B cell (primary cell): ENCODE measurements at regions not wholly inside any gene's neighbourhood (a gene's known extent, or its start where the extent isn't known, plus 50 kb on each side); places are given as distances from the start of the nearest gene placed in this dataset.

ENCODE experiments used
- ATAC-seq: fragments of 200-7000 bp; cut with Tn5 transposase; one replicate; pipeline ENCODE4 v1.10.0; 2021; ENCODE audit warnings: low read depth, mild to moderate bottlenecking, moderate number of reproducible peaks, moderate library complexity
- CTCF ChIA-PET: fragments of 350-600 bp; sonication (Branson Sonifier 250); formaldehyde crosslinking; loops from one replicate; lab custom pipeline; 2021; ENCODE audit warnings: antibody characterized with exemption, inconsistent platforms; lab: Charles Lee
- POLR2A ChIA-PET: fragments of 350-600 bp; sonication (Branson Sonifier 250); formaldehyde crosslinking; loops from one replicate; lab custom pipeline; 2021; ENCODE audit warnings: antibody characterized with exemption; lab: Charles Lee
- DNase-seq: peaks from one replicate; pipeline ENCODE4 v3.0.0; 2013
- H2AFZ ChIP-seq: 2 replicates; pipeline ENCODE4 v1.6.1; 2012; ENCODE audit warnings: mild to moderate bottlenecking, low read depth, low read length; ENCODE audit not compliant: insufficient read depth, poor library complexity, severe bottlenecking
- H3K27ac ChIP-seq, 2 donors: 1 replicate in 1 of 2; 2 replicates in 1 of 2; pipeline ENCODE4 v1.5.1; 2012 to 2013; ENCODE audit warnings: low read length in 2 of 2, mild to moderate bottlenecking in 2 of 2, moderate library complexity in 1 of 2
- H3K27me3 ChIP-seq, 4 experiments: fragments of 200-600 bp in 1 of 4; sonication (generic) in 1 of 4; replicated peaks in 1 of 4; 1 replicate in 2 of 4; 2 replicates in 2 of 4; pipeline versions ENCODE4 v1.6.1 to v1.7.0; 2013 to 2016; ENCODE audit warnings: low read length in 3 of 4, mild to moderate bottlenecking in 2 of 4, mixed read lengths in 1 of 4, moderate library complexity in 1 of 4; ENCODE audit not compliant: insufficient read depth in 4 of 4, control insufficient read depth in 3 of 4; ENCODE audit errors: control extremely low read depth in 1 of 4
- H3K36me3 ChIP-seq, 2 experiments: replicated peaks in 1 of 2; 1 replicate in 1 of 2; 2 replicates in 1 of 2; pipeline versions ENCODE4 v1.6.1 to v1.7.1; 2013; ENCODE audit warnings: low read length in 1 of 2; ENCODE audit not compliant: insufficient read depth in 2 of 2, control insufficient read depth in 1 of 2; ENCODE audit errors: control extremely low read depth in 1 of 2, extremely low read depth in 1 of 2
- H3K4me1 ChIP-seq, 2 donors: fragments of 200-600 bp in 1 of 2; sonication (generic) in 1 of 2; 1 replicate in 1 of 2; 2 replicates in 1 of 2; pipeline versions ENCODE4 v1.5.1 to v1.6.1; 2013 to 2017; ENCODE audit warnings: low read length in 2 of 2; ENCODE audit not compliant: control insufficient read depth in 2 of 2, insufficient read depth in 2 of 2
- H3K4me2 ChIP-seq: replicated peaks from 2 replicates; pipeline ENCODE3; 2012; ENCODE audit warnings: mild to moderate bottlenecking, low read depth, low read length; ENCODE audit not compliant: poor library complexity, severe bottlenecking
- H3K4me3 ChIP-seq, 5 experiments: fragments of 200-600 bp in 1 of 5; sonication (generic) in 1 of 5; 1 replicate in 3 of 5; 2 replicates in 2 of 5; pipeline versions ENCODE4 v1.5.1 to v1.7.0; 2011 to 2016; ENCODE audit warnings: low read length in 4 of 5, mild to moderate bottlenecking in 4 of 5, low read depth in 2 of 5, control low read depth in 1 of 5, moderate library complexity in 1 of 5; ENCODE audit not compliant: insufficient read depth in 1 of 5; ENCODE audit errors: control extremely low read depth in 1 of 5, extremely low read depth in 1 of 5
- H3K79me2 ChIP-seq: fragments of 200-600 bp; sonication (generic); one replicate; pipeline ENCODE4 v1.6.0; 2016; ENCODE audit warnings: low read length; ENCODE audit not compliant: control insufficient read depth, insufficient read depth
- H3K9ac ChIP-seq: fragments of 200-600 bp; sonication (generic); 2 replicates; pipeline ENCODE4 v1.6.1; 2017; ENCODE audit warnings: mild to moderate bottlenecking, low read length, moderate library complexity
- H3K9me3 ChIP-seq, 3 donors: one replicate each; pipeline versions ENCODE4 v1.6.1 to v1.7.1; 2013; ENCODE audit warnings: low read length in 2 of 3; ENCODE audit not compliant: control insufficient read depth in 2 of 3, insufficient read depth in 1 of 3; ENCODE audit errors: control extremely low read depth in 1 of 3
- H4K20me1 ChIP-seq: 2 replicates; pipeline ENCODE4 v1.6.0; 2012; ENCODE audit warnings: mild to moderate bottlenecking, low read length; ENCODE audit not compliant: insufficient read depth, control insufficient read depth, poor library complexity, severe bottlenecking
- H3K27ac Mint-ChIP-seq: one replicate; pipeline ENCODE4 v1.8.0; 2021; ENCODE audit warnings: mixed read lengths
- H3K27me3 Mint-ChIP-seq: one replicate; pipeline ENCODE4 v1.8.0; 2021; ENCODE audit warnings: mixed read lengths
- H3K4me1 Mint-ChIP-seq: one replicate; pipeline ENCODE4 v1.8.0; 2021; ENCODE audit warnings: mixed read lengths
- H3K4me3 Mint-ChIP-seq: one replicate; pipeline ENCODE4 v1.8.0; 2021; ENCODE audit warnings: mixed read lengths
- H3K9me3 Mint-ChIP-seq: one replicate; pipeline ENCODE4 v1.8.0; 2022; ENCODE audit warnings: mixed read lengths; ENCODE audit not compliant: insufficient read depth
- EZH2 ChIP-seq: IDR thresholded peaks from 2 replicates; pipeline ENCODE4 v1.6.1; 2012; ENCODE audit warnings: borderline replicate concordance, low read depth, mild to moderate bottlenecking, moderate library complexity, low read length; ENCODE audit not compliant: insufficient read depth, poor library complexity, severe bottlenecking
- WGBS: methylation state at CpG from one replicate; pipeline ENCODE4 v1.1.5; 2013; ENCODE audit warnings: missing lambda C conversion rate; ENCODE audit not compliant: insufficient coverage; 5-methylcytosine and 5-hydroxymethylcytosine counted together
- intact Hi-C: fragments of 100-400 bp; cut with micrococcal nuclease; formaldehyde crosslinking; loops from one replicate; pipeline ENCODE4 v1.10.0; 2022
- TF ChIP-seq, protein P1 (sequence below): fragments of 200-600 bp; IDR thresholded peaks from one replicate; pipeline ENCODE4 v1.8.0; 2022; ENCODE audit warnings: antibody characterized with exemption, mild to moderate bottlenecking

DNA sequence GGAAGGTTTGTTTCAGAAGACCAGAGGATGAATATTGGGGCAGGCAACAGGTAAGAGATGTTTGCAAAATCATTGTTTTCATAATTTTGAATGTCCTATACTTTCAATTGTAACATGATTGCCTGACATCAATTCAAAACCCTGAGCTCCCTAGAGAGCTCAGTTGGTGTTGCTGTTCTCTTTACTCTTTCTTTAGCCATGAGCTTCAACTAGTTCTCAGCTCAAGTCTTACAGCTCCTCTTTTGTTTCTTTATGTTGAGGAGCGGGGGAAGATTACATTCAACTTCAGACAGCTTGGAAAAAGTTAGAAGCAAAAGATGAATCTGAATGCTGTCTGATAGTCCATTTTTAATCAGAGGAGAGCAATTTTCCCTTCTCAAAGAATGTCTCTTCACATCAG lies 144.8 kb upstream of the TACR1 start:
- Histone ChIP-seq H3K4me1 (no peaks in the 10 kb centered on the region), H3K27me3 (no peaks in the 10 kb centered on the region), H4K20me1 (no peaks in the 10 kb centered on the region), H3K27ac (no peak overlapping the region), H3K4me3 (no peak overlapping the region), H3K79me2 (no peaks in the 10 kb centered on the region), H3K9ac (no peak overlapping the region), H3K36me3 (no peaks in the 10 kb centered on the region), H2AFZ (no peak overlapping the region), H3K9me3 (no peaks in the 10 kb centered on the region), H3K4me2 (no peak overlapping the region)
- ChIA-PET CTCF (no interaction called here), POLR2A (no interaction called here)
- ATAC-seq (no peak), DNase-seq (no peak)
- Mint-ChIP-seq H3K4me1 (peaks cover 24% of the 10 kb centered on the region), H3K27me3 (no peaks in the 10 kb centered on the region), H3K9me3 (no peaks in the 10 kb centered on the region), H3K4me3 (no peak overlapping the region), H3K27ac (no peak overlapping the region)
- TF ChIP-seq, protein P1, sequence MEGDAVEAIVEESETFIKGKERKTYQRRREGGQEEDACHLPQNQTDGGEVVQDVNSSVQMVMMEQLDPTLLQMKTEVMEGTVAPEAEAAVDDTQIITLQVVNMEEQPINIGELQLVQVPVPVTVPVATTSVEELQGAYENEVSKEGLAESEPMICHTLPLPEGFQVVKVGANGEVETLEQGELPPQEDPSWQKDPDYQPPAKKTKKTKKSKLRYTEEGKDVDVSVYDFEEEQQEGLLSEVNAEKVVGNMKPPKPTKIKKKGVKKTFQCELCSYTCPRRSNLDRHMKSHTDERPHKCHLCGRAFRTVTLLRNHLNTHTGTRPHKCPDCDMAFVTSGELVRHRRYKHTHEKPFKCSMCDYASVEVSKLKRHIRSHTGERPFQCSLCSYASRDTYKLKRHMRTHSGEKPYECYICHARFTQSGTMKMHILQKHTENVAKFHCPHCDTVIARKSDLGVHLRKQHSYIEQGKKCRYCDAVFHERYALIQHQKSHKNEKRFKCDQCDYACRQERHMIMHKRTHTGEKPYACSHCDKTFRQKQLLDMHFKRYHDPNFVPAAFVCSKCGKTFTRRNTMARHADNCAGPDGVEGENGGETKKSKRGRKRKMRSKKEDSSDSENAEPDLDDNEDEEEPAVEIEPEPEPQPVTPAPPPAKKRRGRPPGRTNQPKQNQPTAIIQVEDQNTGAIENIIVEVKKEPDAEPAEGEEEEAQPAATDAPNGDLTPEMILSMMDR, result no peak
- TF ChIP-seq EZH2, result no peak
- intact Hi-C loops, result no loop called here
- WGBS, result no CpG with 5 or more reads among the region's 1 CpG

GRCh38 chr2:75342504-75343175 lies 143.3 kb upstream of the TACR1 start:
- H3K27ac ChIP-seq, result no peak overlapping the region
- H3K4me3 ChIP-seq, result no peak overlapping the region
- H3K4me2 ChIP-seq, result no peak overlapping the region
- WGBS, result no CpG with 5 or more reads among the region's 1 CpG
- no peaks in the 10 kb centered on the region for H3K27me3 Mint-ChIP-seq
- no peak for DNase-seq
- no peak for TF ChIP-seq EZH2
- TF ChIP-seq, protein P1, result no peak
- H3K79me2 ChIP-seq, result no peaks in the 10 kb centered on the region
- no peak overlapping the region for H3K4me3 Mint-ChIP-seq
- peaks cover 24% of the 10 kb centered on the region for H3K4me1 Mint-ChIP-seq
- ChIA-PET CTCF (no interaction called here), POLR2A (no interaction called here)
- no peaks in the 10 kb centered on the region for H3K27me3 ChIP-seq
- H2AFZ ChIP-seq, result no peak overlapping the region
- H3K4me1 ChIP-seq, result no peaks in the 10 kb centered on the region
- H3K27ac Mint-ChIP-seq, result no peak overlapping the region
- H3K9ac ChIP-seq, result no peak overlapping the region
- intact Hi-C loops, result no loop called here
- no peaks in the 10 kb centered on the region for H4K20me1 ChIP-seq
- H3K9me3 Mint-ChIP-seq, result no peaks in the 10 kb centered on the region
- ATAC-seq, result no peak
- H3K36me3 ChIP-seq, result no peaks in the 10 kb centered on the region
- H3K9me3 ChIP-seq, result no peaks in the 10 kb centered on the region
